GM21526 (cell line): ENCODE measurements at regions not wholly inside any gene's neighbourhood (a gene's known extent, or its start where the extent isn't known, plus 50 kb on each side); places are given as distances from the start of the nearest gene placed in this dataset.
A peak's percentile ranks its signal among the peaks of the same experiment; 100 is the strongest.
"Not testable (repeated sequence)": the region's sequence is repeated elsewhere in the genome, so short reads cannot be mapped to it uniquely, and the experiment has no call there.

ENCODE experiments used
- ATAC-seq: cut with Tn5 transposase; IDR thresholded peaks from one replicate; pipeline ENCODE4 v1.9.1; 2021; ENCODE audit warnings: moderate library complexity; ENCODE audit not compliant: unreplicated experiment, low FRiP score

DNA sequence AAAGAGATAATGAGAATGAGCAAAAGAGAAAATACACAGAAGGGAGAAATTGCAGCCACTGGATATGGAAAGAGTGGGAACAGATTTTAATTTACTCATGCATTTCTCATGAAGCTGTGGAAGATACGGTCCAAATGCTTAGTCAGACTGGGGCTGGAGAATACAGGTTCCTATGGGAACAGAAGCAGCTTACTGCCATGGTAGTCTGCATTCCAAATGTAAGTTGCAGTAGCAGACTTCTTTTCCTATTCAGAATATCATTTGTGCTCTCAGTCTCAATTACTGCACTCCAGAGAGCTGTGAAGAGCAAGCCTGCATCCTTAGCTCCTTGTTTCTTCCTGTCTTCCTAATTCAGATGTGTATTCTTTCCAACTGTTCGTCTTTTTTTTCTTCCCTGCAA is 190.8 kb upstream of the TMEM196 start:
- ATAC-seq, result no peak

DNA sequence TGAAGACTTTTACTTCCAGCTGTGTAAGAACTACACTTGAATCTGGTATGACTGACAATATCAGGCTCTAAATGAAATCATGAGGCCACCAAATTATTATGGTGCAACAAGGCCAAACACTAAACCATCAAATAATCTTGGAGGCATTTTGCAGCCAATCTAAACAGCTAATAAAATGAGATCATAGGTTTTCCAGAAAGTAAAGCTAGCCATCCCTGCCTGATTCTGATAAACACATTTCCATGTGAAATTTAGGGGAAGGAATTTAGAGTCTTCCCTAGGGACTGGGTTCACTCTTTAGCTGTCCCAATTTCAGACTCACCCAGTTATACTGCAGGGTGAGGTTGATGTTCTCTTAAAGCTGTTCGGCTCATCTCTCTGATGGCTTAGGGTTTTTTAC is 190.3 kb upstream of the TMEM196 start:
- ATAC-seq, result no peak

GRCh38 chr7:19958309-19958896 is 185.0 kb upstream of the TMEM196 start:
- no peak for ATAC-seq

DNA sequence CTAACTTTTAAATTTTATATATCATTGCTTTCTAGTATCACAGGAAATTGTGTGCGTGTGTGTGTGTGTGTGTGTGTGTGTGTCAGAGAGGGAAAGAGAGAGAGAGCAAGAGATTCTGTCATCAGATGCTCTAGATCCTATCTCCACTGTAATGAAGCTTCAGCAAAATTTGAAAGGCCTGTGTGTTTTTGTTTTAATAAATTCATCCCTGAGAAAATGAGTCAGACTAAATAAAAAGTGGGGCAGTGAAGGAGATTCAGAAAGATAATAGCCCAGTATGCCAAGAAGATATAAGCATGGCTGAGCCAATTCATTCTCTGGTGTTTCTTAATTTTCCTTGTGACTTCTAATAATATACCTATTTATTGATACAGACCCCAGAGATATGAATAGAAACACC is 184.2 kb upstream of the TMEM196 start:
- ATAC-seq, result no peak

GRCh38 chr7:19954166-19954565 is 180.7 kb upstream of the TMEM196 start:
- not testable (repeated sequence) for ATAC-seq

DNA sequence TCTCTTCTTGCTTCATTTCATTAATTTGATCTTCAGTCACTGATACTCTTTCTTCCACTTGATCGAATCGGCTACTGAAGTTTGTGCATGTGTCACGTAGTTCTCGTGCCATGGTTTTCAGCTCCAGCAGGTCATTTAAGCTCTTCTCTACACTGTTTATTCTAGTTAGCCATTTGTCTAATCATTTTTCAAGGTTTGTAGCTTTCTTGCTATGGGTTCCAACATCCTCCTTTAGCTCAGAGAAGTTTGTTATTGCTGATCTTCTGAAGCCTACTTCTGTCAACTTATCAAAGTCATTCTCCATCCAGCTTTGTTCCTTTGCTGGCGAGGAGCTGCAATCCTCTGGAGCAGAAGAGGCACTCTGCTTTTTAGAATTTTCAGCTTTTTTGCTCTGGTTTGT is 180.0 kb upstream of the TMEM196 start:
- ATAC-seq, result not testable (repeated sequence)

GRCh38 chr7:19948160-19948559 is 174.7 kb upstream of the TMEM196 start:
- no peak for ATAC-seq

- ATAC-seq, result no peak
Measured at GRCh38 chr7:19944363-19945120, 171.1 kb upstream of the TMEM196 start.

GRCh38 chr7:19939746-19940145 is 166.3 kb upstream of the TMEM196 start:
- no peak for ATAC-seq

DNA sequence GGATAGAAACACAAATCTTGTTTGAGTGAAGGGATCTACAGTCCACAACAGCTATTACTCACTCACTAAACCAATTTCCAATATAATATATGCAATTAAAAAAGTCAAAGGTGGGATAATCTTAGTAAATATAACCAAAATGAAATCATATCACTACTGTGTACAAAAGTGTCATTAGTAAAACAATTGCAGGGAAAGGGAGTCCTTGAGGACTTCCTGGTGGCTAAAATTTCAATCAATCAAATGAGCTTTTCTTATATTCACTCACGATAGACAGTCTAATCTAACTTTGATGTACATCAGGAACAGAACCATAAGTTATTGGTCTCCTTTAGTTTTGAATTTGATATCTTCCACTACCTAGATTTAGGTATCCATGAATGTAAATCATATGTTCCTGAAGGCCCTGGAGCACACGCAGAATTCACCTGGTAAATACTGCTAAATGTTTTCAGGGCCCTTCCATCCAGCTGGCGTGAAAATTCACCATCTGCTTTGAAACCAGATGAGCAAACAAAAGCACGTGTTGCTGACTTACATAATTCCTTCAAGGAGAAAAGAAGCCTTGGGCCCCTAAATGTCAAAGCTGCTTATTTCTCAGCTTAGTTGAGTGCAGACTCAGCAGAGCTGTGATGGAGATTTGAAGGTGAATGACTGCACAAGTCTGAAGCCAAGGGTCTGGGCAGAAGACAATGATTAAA is 159.3 kb upstream of the TMEM196 start:
- ATAC-seq, result no peak

DNA sequence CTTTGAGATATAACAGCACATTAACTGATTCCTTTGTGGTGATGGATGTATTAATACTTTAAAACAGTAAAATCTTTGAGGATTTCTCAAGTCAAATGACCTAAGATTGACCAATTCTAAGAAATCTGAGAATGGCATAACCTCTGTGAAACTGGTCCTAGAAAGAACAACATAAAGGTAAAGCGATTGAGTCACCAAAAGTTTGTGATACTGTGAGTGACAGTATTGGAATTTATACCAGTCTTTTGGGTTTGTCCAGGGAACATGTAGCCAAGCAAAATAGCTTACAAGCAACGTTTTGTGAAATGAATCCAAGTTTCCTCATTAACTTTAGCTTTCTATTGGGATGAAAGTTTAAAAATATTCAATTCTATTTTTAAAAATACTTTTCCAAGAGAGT is 157.4 kb upstream of the TMEM196 start:
- ATAC-seq, result no peak

GRCh38 chr7:19930051-19930450 is 156.6 kb upstream of the TMEM196 start:
- no peak for ATAC-seq

DNA sequence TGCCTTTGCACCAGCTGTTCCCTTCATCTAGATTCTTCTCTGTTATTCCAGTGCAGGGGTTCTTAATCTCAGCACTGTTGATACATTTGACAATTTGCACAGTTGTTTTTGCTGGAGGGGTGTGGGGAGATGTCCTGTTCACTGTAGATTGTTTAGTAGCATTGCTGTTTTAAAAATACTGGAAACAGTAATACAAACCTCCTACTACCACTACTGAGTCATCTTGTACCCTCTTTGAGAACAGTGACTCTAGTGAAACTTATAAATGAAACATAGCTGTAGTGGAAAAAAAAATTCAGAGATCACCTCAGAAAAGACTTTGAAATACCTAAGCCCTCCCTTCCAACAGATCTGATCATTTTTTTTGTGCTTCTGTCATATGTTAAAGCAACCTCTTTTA is 154.8 kb upstream of the TMEM196 start:
- ATAC-seq, result peak; percentile 80

DNA sequence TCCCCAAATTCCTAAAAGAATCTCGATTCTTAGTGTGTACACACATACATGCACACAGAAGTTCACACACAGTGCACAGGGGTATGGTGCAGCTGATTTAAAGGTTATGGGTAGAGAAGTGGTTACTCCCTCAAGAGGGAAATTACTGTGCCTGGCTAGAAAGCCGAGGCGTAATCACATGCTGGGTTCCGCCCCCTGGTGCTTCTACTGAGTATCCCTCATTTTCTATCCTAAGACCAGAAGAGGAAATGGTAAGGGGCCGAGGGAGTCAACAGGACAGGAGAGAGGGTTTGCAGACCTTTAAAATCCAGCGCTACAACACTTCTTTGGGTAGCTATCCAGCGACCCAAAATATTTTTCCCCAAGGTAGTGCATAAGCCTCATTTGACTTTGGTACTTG is 147.3 kb upstream of the TMEM196 start:
- no peak for ATAC-seq

DNA sequence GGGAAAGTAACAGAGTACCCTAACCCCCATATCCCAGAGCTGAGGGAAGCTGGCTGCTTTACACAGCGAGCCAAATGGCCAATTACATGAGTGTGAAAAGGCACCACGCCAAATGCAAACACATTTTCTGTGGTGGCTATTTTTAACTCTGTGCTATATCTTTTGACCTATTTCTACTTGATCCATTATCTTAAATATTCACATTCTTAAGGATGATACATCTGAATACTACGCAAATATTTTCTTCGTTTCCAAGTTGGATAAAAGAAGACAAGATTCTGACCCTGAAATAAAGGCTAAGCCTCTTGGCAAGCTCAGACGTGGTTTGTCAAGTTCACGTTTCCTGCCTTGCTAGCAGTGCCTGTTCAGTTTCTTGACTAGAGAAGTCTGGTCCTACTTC is 146.7 kb upstream of the TMEM196 start:
- ATAC-seq, result no peak

DNA sequence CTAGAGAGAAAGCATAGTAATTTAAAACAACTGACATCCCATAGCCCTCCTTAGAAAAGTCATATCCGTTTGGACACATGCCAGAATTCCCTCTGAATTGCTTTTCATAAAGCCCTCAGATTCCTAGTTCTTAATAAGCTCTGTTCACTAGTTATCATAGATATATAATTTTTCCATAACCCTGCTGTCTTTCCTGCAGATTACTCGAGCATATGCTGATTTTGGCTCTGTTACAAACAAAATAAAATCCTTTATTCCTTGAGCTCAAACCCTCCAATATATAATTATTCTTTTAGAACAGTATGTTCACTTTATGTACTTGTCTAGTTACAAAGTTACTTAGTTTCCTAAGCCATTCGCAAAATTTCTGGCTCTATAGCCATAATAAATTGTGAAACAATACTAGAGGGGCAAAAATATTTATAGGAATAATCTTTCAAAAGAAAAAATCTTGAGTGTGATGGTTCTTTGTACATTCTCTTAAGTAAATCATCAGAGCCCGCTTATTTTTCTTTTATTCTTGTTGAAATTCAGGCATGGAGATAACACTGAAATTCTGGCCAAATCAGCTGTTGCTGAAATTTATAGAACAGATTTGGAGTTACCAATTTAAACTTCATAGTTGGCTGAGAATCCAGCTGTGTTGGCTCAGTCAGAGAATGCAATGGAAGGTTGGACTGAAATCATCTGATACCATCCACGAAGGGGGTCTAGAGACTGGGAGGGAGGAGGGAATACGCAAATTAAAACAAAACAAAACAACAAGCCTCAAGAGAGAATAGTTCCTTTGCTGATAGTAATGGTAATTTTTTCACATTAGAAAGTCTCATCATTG is 146.1 kb upstream of the TMEM196 start:
- ATAC-seq, result no peak

GRCh38 chr7:19916046-19916445 is 142.6 kb upstream of the TMEM196 start:
- ATAC-seq, result no peak

DNA sequence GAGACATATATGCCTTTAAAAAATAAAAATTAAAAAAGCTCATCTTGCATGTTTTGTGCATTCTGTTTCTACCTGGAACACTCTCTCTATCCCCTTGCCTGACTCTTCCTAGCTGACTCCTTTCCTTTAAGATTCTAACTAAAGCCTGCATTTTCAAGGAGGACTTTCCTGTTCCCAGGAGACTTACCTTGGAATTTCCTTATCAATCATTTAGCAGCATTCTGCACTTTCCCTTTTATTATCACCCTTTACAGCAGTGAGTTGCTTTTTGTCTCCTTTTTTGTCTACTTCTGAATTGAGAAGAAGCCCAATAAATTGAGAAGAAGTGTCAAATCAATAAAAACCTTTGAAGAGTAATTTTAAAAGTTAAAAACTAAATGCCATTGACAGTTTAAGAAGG is 142.2 kb upstream of the TMEM196 start:
- no peak for ATAC-seq

- ATAC-seq, result no peak
Measured at GRCh38 chr7:19914866-19915265, 141.4 kb upstream of the TMEM196 start.

GRCh38 chr7:19900118-19900517 is 126.7 kb upstream of the TMEM196 start:
- ATAC-seq, result no peak

DNA sequence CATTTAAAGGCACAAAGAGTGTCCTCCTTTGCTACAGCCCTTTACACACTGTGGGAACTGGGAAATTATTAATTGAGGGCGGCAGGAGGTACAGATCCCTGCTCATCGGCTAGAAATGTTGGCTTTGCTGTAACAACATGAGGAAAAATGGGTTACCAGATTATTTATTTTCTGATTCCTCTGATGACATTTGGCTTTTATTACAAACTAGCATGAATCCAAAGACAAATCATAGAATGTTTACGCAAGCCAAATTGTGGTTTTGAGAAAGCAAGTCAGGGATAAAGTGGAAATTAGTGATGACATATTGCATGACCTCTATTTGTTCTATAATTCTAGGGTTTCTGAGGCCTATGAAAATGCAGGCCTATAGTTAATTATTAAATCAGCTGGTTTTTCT is 126.1 kb upstream of the TMEM196 start:
- no peak for ATAC-seq
